Activated CD4-positive, alpha-beta T cell treated with anti-CD3 and anti-CD28 coated beads, Interleukin-2, amount 50 U/mL, for 16 hours (primary cell): ENCODE measurements at regions not wholly inside any gene's neighbourhood (a gene's known extent, or its start where the extent isn't known, plus 50 kb on each side); places are given as distances from the start of the nearest gene placed in this dataset.

Source experiments
- DNase-seq: peaks from one replicate; pipeline ENCODE4 v3.0.0-alpha.2; 2020

DNA sequence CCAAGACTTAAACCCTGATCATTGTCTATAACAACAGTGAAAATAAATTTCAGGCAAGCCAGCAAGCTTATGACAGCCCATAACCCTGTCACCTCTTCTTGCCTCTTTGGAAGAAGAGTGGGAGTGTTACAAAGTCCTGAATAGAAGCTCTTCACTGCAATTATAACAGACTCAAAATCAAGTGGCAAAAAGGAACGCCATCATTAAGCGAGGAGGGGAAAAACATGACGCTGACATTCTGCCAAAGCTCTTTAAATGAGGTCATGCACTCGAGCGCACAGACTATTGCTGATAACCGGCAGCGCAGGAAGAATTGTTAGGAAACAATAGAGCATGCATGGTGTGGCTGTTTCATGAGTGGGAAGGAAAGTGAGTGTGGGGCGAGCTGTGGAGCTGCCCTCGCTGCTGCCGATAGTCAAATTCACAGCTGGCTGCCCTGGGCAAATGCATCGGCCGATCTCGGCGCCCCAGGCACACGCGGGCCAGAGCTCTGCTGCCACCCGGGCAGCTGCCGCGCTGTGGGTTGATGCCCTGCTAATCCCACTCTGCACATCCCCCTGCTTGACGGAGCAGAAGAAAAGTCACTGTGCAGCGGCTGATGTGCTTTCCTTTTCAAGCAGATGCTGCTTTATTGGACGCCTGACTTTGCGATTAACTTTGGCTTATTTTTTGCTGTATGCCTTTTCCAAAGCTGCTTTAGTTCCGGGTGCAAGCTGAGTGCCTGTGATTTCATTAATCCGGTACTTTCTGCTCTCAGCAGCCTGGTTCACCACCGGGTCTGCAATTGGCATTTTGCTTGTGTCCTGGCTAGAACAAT lies 102.4 kb upstream of the ST6GALNAC5 start:
- no peak for DNase-seq

DNA sequence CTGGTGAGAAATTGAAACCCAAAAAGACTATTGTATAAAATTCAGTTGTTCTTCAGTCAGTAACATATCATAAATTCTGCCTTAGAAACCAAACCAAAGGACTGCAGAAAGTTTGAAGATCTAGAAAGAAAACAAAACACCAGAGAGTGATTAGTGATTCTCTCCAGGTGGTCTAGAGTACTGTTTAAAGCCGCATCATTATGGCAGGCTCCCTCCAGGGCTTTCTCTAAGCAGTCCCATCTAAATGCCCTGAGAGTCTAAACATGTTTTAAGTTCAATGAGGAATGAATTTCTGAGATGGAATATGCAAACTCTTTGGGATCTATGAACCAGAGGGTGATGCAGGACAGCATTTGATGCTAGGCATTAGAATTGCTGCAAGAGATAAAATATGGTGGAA lies 100.9 kb upstream of the ST6GALNAC5 start:
- no peak for DNase-seq

DNA sequence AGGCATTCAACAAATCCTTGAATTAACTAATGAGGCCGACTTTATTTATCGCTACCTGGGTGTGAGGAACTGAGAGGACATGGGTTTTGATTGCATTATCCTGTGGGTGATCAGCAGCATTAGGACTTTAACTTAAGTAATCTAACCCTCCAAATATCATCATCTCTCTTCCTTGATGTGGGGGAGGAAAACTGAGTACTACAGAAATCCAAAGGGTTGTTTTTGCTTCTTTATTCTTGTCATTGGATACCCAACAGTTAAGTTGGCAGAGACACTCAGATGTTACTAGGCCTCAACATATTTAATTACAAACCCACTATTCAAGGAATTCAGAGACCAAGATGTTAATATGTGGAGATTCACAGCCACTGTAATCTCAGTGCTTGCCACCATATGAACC lies 97.4 kb upstream of the ST6GALNAC5 start:
- no peak for DNase-seq

DNA sequence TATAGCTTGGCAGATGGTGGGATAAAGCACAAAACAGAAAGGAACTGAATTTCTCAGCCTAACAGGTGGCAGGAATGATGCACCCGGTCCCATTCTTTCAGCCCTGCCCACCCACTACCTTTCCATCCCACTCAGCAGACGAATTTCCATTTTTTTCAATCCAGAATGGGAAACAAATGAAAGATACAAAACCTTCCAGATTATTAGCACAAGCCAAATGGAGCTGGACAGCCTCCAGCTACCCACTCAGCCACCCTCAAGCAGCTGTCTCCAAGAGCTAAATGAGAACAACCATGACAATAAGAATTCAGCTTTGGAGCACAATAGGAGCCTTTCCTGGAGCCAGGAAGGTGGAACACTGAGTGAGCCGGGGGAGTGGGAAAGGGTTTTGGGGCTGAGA lies 96.3 kb upstream of the ST6GALNAC5 start:
- no peak for DNase-seq

DNA sequence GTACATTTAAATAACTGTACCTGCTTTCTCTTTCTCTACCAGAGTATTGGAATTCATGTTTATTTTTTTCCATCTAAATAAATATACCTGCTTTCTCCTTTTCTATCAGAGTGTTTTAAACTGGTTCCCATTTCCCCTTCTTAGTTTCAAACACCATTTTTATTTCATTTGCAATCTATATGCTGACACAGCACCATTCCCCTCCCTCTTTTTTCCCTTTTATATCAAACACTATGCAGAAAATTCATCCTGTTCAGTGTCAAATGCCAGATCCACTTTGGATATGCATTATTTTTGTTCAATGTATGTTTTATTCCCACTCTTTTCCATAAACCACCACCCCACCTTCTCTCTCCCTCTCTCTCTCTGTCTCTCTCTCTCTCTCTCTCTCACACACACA lies 85.8 kb upstream of the ST6GALNAC5 start:
- no peak for DNase-seq

DNA sequence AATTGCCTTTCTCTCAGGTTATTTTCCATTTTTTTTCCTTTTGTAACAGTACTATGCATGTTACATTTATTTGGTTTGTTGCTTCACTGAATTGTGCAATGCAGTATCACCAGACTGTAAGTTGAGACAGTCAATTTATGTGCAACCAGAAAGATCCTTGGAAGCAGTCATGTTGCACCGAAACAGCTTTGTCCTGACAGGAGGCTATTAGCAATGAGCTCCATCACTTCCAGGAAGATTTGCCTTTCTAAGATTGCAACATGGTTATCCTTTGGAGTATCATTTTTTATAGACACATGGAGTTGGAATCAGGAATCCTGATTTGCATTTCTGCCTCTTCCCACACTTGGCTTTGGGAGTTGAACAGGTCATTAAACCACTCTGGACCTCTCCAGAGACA lies 84.5 kb upstream of the ST6GALNAC5 start:
- DNase-seq = no peak

DNA sequence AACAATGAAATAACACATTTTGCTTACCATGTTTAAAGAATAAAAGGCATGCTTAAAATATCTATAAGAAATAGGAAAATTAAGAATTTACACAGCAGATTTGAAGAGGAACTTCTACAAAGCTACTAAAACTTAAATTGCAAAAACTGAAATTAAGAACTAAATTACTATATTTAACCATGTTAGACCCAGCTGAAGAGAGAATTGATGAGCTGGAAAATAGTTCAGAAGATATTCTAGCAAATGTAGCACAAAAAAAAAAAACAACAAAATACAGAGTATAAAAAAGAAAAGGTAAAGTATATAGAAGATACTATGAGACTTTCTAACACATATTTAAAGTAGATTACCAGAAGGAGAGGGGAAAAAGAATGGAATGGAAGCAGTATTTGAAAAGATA lies 82.8 kb upstream of the ST6GALNAC5 start:
- no peak for DNase-seq

DNA sequence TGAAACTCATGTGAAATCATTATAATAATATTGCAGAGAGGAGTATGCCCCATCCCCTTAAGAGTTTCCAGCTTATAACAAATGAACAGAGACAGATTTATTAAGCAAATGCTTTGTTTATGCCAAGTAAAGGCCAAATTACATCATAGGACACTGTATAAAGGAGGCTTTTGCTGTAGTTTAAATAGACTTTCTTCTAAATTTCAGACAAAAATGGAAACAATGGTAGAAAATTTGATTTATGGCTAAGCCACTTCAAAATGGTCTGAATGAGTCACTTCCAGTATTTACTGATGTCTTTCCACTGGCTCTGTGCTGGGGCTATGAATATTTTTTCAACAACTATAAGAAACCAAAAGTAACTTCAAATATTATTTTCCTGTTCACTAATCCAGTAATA lies 81.1 kb upstream of the ST6GALNAC5 start:
- DNase-seq = no peak

DNA sequence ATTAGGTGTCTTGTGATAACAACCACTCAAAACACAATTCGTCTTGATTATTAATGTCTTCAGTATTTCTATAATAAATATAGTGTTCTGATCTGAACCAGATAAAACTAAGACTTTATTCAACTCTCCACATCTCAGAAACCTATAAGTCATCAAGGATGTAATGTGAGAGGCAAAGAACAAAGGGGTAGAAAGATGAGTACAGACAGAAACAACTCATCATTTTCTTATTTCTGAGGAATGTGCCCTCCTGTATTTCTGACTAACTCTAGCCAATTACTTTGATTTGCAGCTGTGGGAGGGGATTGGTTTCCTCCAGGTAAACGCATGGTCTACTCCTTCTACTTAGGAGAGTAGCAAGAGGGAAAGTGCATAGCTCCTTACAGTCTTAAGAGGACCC lies 73.7 kb upstream of the ST6GALNAC5 start:
- no peak for DNase-seq

DNA sequence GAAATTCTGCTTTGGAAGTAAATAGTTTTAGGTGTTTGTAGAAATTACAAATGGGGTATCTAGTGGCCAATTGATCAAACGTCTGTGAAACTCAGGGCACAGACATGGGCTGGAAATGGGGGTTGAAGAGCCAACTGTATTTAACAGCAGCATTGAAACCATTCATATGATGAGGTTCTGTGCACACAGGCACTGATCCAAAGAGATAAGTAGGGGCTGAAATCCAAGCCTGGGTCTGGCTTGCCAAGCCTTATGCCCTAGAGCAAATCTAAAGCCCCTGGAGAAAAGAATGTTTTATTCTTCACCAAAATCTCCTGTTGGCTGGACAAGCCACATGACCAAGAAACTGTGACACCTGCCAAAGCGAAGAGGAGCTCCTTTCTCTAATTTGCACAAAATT lies 67.6 kb upstream of the ST6GALNAC5 start:
- DNase-seq = no peak

DNA sequence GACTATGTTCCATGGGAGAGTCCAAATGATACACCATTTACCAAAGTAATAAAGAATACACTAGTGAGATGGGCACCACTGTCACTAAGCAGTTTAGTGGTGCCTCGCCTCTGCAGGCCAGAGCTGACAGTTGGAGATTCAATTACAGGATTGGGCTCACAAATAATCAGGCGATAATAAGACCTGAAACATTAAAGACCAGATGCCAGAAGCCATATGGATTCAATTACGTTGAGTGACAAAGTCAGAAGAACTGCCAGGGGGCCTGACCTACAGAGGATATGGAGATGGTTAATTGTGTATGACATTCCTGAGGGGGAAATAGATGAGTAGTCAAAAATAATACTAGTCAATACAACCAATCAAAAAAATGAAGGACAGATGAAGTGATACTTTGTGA lies 65.2 kb upstream of the ST6GALNAC5 start:
- no peak for DNase-seq

DNA sequence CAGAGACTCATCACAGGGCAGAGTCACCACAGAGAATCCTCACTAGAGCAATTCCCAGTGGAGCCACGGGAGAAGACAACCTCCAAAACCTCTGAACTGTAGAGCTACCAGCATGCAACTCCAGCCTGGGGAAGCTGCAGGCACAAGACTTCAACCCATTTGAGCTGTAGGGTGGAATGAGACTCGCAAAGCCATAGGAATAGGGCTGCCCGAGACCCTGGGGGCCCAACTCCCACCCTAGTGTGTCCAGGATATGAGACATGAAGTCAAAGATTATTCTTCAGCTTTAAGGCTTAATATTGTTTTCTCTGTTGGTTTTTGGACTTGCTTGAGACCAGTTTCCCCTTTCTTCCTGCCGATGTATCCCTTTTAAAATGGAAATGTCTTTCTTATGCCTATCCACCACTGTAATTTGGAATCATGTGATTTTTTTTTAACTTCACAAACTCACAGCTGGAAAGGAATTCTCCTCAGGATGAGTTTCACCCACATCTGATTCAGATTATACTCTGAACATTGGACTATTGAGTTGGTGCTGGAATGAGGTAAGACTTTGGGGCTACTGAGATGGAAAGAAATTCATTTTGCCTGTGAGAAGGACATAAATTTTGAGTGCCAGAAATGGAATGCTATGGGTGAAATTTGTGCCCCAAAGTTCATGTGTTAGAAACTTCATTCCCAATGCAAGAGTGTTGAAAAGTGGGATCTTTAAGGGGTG lies 59.6 kb upstream of the ST6GALNAC5 start:
- DNase-seq = no peak
